ENCODE measurements at regions not wholly inside any gene's neighbourhood (a gene's known extent, or its start where the extent isn't known, plus 50 kb on each side); places are given as distances from the start of the nearest gene placed in this dataset.
"Not testable (repeated sequence)": the region's sequence is repeated elsewhere in the genome, so short reads cannot be mapped to it uniquely, and the experiment has no call there.

- no peak for DNase-seq
Observed at GRCh38 chr4:128688033-128688721, 121.3 kb upstream of the JADE1 start.

GRCh38 chr4:128686810-128687209 lies 122.7 kb upstream of the JADE1 start:
- DNase-seq = no peak

DNA sequence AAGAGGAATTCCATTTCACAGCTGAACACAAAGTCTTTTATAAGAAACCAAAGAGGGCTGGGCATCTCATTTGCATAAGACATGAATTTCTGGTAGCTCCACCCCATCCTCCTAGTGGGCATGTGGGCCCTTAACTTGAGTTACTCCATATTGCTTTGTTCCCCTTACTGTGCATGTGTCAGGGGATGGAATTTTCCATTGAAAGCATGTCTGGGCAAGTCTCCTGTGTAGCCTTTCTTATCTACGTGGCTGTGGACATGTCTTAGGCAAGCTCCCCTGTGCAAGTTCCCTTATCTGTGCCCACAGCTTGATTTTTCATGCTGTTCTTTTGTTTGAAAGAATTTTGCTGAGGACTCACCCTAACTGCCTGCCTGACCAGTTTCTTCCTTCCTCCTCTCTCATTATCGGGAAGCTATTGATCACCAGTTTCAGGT lies 123.5 kb upstream of the JADE1 start:
- DNase-seq = no peak

GRCh38 chr4:128684016-128684415 lies 125.5 kb upstream of the JADE1 start:
- no peak for DNase-seq

DNA sequence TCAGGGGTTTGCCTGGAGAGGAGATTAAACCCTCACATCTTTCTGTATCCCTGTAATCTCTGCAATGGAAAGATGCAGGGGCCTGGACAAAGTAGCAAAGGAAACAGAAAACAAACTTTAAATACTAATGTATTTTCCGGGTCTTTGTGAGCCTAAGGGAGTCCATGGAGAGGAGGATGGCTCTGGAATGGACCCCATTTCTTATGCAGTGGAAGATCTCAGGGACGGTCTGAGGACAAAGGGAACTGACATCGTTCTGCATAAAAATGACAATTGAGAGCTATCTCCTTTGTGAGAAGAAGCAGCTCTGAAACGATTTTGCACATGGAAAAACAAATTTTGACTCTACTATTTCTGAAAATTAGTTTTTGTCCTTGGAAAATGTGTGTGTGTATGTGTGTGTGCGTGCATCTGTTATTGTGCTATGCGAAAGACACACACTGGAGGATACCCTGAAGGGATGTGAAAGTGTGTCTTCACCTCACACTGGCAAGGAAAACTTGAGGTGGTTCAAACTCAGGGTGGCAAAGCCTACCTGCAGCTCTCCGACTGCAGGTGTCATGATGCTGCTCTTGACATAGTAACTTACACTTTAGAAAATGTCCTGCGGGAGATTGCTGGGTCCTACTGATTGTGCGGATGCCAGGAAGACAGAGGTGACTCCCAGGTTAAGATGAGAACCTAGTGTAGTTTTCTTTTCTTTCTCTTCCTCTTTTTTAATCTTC lies 126.4 kb upstream of the JADE1 start:
- DNase-seq = no peak

DNA sequence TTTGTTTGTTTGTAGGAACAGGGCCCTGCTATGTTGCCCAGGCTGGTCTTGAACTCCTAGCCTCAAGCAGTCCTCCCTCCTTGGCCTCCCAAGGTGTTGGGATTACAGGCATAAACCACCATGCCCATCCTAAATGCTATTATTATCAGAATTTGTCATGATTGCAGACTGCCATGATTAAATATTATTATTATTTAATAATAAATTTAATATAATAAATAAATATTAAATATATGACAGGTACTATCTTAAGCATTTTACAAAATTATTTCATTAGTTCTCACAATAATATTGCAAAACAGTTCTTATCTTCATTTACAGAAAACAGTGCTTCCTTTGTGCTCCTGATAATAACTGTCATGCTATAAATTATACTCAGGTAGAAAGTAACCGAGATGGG lies 133.4 kb upstream of the JADE1 start:
- no peak for DNase-seq

DNA sequence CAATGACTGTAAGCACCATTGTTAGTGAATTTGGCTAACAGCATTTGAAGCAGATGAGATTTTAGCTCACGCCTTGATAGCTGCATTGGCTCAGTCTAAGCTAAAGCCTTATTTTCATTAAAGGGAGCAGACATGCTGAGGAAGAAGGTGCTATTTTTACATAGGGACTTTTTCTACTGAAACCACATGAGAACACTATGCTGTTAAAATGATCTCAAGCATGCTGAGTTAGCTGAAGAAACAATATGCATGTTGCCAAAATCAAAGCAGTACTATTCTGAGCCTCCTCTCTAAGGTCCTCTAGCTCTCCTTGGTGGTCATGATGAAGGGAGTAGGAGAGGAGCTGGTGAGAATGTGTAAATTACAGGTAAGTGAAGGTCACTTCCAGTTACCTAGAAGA lies 134.4 kb upstream of the JADE1 start:
- DNase-seq = no peak

- DNase-seq = not testable (repeated sequence)
Observed at GRCh38 chr4:128673159-128673558, 136.3 kb upstream of the JADE1 start.

DNA sequence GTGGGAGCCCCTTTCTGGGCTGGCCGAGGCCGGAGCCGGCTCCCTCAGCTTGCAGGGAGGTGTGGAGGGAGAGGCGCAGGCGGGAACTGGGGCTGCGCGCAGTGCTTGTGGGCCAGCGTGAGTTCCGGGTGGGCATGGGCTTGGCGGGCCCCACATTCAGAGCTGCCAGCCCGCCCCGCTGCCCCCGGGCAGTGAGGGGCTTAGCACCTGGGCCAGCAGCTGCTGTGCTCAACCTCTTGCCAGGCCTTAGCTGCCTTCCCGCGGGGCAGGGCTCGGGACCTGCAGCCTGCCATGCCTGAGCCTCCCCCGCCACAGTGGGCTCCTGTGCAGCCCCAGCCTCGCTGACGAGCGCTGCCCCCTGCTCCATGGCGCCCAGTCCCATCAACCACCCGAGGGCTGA lies 136.9 kb upstream of the JADE1 start:
- not testable (repeated sequence) for DNase-seq

DNA sequence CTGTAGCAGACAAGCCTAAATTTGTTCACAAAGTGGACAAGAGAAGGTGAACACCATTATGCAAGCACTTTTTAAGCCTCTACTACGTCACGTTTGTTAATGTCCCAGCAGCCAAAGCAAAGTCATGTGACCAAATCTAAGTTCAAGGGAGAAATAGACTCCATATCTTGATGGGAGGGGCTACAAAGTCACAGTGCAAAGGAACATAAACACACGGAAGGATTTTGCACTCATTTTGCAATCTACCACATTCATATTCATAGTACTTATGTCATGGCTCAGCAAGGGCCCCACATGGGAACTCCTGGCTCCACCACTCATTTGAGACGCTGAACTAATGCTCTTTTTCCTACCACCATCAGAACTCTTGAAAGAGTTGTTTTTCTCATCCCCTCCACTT lies 139.0 kb upstream of the JADE1 start:
- no peak for DNase-seq

GRCh38 chr4:128668566-128668965 lies 140.9 kb upstream of the JADE1 start:
- no peak for DNase-seq

GRCh38 chr4:128665514-128665913 lies 144.0 kb upstream of the JADE1 start:
- DNase-seq = no peak

DNA sequence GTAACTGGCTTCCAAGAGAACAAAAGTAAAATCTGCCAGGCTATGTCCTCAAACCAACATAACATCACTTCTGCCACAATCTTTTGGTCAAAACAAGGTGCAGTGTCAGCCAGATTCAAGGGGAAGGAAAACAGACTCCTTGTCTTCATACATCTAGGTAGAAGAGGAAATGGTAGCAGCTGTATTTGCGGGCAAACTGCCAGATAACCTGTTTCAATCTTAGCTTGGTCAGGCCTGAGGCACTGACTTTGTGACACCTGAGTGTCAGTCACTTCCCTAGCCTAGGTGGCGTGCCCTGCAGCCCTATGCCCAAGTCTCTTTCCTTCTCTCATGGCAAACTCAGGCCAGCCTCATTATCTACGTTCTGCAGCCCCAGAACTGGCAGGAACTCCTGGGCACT lies 146.2 kb upstream of the JADE1 start:
- DNase-seq = no peak

DNA sequence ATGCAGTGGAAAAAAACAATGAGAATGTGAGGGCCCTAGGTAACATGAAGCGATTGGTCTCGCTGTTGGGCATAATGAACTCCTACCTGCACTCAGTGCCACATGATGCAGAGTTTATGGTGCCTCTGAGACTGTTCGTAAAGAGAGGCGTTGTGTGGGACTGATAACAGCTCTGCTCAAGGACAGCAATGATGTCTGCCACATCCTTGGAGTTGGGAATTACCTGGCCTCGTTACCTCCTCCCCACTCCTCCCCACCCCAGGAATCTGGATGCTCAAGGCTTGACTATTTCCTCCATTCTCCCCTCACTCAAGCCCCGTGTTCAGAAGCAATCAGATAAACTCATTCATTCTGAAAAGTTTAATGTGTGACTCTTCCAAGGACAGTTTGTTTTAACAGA lies 148.0 kb upstream of the JADE1 start:
- DNase-seq = no peak

DNA sequence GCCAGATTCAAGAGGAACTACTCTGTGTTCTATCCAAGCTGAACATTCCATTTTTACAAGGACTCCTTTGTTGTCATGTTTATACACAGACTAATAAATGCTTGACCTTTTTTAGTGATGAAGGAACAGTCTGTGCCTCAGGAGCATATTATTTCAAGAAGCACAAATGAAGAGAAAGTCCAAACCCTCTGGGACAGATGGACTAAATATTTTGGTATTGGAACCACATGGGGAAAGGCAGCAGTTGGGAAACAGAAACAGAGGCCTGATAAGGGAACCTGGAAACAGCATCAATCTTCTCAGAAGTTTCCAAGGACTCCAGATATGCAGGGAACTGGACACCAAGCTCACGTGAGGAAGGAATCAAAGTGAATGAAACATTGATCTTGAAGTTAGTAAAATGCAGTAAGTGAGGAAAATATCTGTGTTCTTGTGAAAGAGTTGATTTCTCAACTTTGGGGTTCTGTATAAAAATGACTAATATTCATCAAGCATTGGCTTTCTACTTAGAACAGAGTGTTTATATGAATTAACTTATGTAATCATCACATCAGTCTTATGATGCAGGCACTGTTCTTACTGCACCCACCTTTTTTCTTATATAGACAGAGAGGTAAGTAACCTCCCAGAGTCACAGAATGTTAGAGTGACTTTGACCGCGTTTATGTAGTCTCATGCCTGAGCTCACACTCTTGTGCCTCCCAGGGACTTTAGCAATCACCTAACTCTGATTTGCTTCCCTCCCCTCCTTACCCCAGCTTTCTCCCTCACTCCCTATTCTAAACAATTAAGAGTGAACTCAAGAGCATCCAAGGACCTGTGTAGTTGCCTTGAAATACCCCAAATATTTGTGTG lies 148.9 kb upstream of the JADE1 start:
- no peak for DNase-seq

DNA sequence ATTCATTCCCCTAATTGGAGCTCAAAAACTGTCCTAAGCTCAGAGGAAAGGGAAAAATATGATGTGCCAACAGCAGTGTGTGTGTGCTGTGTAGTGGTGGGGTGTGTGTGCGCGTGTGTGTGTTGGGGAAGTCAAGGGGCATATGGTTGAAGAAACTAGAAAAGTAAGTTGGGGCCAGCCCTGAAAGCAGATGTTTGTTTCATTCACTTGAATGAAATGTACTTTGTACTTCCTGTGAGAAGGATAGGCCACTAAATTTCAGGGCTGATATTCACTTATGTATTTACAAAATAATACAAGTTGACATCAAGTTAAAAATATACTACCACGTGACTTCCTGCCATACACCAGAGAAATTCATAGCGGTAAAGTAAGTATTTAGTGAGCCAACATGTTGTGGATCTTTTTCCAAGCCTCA lies 151.3 kb upstream of the JADE1 start:
- DNase-seq = no peak

DNA sequence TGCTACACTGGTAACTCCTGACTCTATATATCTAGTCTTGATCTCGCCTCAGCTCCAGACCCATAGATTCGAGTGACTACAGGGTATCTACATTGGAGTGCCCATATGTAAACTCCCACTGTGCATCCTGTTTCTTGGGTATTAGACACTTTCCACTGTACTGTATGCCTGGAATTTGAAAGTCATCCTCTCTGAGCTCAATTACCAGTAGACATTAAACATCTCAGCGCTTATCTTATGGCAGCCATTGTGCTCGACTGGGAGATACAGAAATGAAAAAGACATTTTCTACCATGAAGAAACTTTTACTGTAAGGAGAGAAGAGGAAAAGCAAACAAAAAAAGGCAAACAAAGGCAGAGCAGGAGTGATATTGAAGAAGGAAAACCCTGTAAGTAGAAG lies 151.9 kb upstream of the JADE1 start:
- DNase-seq = no peak

DNA sequence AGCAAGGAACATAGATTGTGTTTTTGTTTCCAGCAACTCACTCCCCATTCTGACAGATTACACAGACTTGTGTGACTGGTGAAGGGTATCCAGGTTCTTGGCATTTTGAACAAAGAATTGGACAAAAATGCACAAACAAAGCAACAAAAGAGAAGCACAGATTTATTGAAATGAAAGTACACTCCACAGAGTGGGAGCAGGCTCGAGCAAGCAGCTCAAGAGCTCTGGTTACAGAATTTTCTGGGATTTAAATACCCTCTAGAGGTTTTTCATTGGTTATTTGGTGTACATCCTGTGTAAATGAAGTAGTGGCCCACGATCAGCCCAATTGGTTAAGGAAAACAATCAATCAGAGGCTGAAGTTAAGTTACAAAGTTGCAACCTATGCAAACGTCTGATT lies 155.0 kb upstream of the JADE1 start:
- DNase-seq = no peak

- no peak for DNase-seq
Observed at GRCh38 chr4:128653527-128654444, 155.7 kb upstream of the JADE1 start.

DNA sequence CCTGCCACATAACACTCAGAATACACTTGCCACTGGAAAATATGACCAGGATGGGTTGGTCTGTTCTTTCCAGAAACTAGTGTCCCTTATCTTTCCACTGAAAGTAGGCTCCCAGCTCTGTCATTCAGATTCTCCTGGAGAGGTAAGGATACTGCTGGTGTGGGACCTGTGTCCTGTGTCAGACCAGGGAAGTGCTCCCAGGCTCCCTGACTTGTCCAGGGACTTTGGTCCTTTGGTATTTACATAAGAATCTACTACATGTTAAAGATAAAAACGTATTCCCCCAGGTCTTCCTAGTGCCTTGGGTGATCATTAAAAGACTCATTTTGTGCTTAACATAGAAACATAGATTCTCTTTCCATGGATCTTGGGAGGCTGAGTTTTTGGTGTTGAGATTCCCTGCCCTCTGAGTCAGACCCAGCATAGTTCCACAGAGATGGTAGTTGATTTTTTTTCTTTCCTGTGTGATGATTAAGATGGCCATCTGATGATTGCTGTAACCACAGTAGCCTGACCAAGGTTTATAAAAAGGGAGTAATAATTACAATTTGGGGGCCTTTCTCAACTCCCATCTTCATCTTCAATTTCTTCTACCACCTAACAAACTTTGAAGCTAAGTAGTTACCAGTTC lies 159.8 kb upstream of the JADE1 start:
- DNase-seq = no peak

GRCh38 chr4:128649161-128649560 lies 160.3 kb upstream of the JADE1 start:
- no peak for DNase-seq

- no peak for DNase-seq
Observed at GRCh38 chr4:128648021-128648420, 161.5 kb upstream of the JADE1 start.

All from activated naive CD4-positive, alpha-beta T cell treated with anti-CD3 and anti-CD28 coated beads, Interleukin-2, amount 50 U/mL, for 16 hours (primary cell).